ENCODE measurements at regions not wholly inside any gene's neighbourhood (a gene's known extent, or its start where the extent isn't known, plus 50 kb on each side); places are given as distances from the start of the nearest gene placed in this dataset.
"Not testable (repeated sequence)": the region's sequence is repeated elsewhere in the genome, so short reads cannot be mapped to it uniquely, and the experiment has no call there.

DNA sequence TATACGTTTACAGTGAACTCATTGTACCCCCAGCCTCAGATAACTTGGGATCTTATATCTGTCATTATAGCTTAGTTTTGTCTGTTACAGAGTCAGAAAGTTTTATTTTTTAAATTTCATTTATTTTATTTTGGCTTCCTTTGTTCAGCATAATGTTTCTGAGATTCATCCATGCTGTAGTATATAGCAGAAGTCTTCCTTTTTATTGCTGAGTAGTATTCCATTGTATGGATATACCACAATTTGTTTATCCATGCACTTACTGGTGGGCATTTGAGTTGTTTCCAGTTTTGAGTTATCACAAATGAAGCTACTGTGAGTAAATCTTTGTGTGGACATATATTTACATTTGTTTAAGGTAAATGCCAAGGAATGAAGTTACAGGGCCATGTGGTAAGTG is 122.3 kb downstream of the ADCYAP1 start:
- H3K27ac ChIP-seq = no peak overlapping the region
- TF ChIP-seq, protein P1, sequence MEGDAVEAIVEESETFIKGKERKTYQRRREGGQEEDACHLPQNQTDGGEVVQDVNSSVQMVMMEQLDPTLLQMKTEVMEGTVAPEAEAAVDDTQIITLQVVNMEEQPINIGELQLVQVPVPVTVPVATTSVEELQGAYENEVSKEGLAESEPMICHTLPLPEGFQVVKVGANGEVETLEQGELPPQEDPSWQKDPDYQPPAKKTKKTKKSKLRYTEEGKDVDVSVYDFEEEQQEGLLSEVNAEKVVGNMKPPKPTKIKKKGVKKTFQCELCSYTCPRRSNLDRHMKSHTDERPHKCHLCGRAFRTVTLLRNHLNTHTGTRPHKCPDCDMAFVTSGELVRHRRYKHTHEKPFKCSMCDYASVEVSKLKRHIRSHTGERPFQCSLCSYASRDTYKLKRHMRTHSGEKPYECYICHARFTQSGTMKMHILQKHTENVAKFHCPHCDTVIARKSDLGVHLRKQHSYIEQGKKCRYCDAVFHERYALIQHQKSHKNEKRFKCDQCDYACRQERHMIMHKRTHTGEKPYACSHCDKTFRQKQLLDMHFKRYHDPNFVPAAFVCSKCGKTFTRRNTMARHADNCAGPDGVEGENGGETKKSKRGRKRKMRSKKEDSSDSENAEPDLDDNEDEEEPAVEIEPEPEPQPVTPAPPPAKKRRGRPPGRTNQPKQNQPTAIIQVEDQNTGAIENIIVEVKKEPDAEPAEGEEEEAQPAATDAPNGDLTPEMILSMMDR (IDR thresholded peaks at IDR 0.05) = no peak
- TF ChIP-seq ZFX (IDR thresholded peaks at IDR 0.05; ENCODE audit: borderline replicate concordance) = no peak

DNA sequence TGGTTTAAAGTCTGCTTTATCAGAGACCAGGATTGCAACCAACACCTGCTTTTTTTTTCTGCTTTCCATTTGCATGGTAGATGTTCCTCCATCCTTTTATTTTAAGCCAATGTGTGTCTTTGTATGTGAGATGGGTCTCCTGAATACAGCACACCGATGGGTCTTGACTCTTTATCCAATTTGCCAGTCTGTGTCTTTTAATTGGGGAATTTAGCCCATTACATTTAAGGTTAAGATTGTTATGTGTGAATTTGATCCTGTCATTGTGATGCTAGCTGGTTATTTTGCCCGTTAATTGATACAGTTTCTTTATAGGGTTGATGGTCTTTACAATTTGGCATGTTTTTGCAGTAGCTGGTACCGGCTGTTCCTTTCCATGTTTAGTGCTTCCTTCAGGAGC is 128.4 kb downstream of the ADCYAP1 start:
- H3K27ac ChIP-seq = not testable (repeated sequence)

DNA sequence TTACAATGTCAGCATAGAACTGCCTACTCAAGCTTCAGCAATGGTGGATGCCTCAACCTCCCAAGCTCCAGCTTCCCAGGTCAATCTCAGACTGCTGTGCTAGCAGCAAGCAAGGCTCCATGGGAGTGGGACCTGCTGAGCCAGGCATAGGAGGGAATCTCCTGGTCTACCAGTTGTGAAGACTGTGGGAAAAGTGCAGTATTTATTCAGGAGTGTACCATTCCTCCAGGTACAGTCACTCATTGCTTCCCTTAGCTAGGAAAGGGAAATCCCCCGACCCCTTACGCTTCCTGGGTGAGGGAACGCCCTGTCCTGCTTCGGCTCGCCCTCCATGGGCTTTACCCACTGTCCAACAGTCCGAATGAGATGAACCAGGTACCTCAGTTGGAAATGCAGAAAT is 130.3 kb downstream of the ADCYAP1 start:
- H3K27ac ChIP-seq = no peak overlapping the region
- TF ChIP-seq, protein P1 (IDR thresholded peaks at IDR 0.05) = no peak
- no peak for TF ChIP-seq ZFX (IDR thresholded peaks at IDR 0.05; ENCODE audit: borderline replicate concordance)

DNA sequence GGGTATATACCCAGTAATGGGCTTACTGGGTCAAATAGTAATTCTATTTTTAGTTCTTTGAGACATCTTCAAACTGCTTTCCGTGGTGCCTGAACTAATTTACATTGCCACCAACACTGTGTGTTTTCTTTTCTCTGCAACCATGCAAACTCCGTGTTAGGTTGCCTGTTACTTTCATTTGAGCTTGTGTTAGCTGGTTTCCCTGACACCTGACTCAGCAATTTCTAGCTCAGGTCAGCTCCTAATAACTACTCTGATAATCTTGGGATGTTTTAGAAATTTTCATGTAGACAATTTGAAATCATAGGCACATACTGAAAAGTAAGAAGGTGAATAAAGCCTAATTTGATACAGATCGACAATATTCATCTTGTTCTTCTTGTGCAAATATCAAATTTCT is 132.3 kb downstream of the ADCYAP1 start:
- TF ChIP-seq ZFX (IDR thresholded peaks at IDR 0.05; ENCODE audit: borderline replicate concordance) = no peak
- TF ChIP-seq, protein P1 (IDR thresholded peaks at IDR 0.05) = no peak
- no peak overlapping the region for H3K27ac ChIP-seq

DNA sequence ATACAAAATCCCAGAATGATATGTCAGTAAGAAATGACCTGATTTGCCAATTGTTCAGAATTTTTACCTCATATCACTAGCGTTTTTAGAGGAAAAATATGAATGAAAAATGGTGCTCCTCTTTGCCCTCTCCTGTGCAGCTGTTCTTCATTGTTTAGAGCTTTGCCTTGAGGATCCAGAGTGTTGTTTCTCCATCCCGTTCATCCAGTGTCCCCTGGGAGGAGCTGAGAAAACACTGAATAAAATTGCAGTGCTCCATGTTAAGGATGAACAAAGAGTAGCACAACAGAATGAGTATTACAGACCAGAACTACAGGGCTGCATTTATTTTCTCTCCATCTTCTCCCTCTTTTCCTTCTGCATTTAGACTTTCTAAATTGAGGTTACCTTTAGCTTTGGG is 133.1 kb downstream of the ADCYAP1 start:
- no peak for TF ChIP-seq ZFX (IDR thresholded peaks at IDR 0.05; ENCODE audit: borderline replicate concordance)
- TF ChIP-seq, protein P1 (IDR thresholded peaks at IDR 0.05) = no peak
- no peak overlapping the region for H3K27ac ChIP-seq

DNA sequence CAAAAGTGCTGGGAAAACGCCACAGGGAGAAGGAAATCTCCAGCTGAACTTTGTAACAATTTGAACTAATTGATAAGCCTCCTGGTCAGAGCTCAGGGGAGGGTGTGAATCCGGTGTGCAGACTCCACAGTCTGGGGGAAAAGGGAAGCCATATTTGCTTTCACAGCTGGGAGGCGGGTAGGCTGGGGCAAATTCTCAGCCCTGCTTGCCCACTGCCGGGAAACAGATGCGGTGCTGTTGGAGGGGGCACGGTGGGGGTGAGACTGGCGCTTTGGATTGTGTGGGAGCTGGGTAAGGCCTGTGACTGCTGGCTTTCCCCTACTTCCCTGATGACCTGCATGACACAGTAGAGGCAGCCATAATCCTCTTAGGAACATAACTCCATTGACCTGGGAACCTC is 134.8 kb downstream of the ADCYAP1 start:
- TF ChIP-seq, protein P1 (IDR thresholded peaks at IDR 0.05) = no peak
- TF ChIP-seq ZFX (IDR thresholded peaks at IDR 0.05; ENCODE audit: borderline replicate concordance) = no peak

DNA sequence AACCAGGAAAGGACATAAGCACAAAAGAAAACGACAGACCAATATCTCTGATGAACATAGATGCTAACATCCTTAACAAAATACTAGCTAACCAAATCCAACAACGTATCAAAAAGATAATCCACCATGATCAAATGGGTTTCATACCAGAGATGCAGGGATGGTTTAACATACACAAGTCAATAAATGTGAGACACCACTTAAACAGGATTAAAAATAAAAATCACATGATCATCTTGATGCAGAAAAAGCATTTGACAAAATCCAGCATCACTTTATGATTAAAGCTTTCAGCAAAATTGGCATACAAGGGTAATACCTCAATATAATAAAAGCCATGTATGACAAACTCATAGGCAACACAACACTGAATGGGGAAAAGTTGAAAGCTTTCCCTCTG is 138.4 kb downstream of the ADCYAP1 start:
- not testable (repeated sequence) for H3K27ac ChIP-seq

More for the DNA sequence above, 134.8 kb downstream of the ADCYAP1 start:
- H3K27ac ChIP-seq = no peak overlapping the region

DNA sequence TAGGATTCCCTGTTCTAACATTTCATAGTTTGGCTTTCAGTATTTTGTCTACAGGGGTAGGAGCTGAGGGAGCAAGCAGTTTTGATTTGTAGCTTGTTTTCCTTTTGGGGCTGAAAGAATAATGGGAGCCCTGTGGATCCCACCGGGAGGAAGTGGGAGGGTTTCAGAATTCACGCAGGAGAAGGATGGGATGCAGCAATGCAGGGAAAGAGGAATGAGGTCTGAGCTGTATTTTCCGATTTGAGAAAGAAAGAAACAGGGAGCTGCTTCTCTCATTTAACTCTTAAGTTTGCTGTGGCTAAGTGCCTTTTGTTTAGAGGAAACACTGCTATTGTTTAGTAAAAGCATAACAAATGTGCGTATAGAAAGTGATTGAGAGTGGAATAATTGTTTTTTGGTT is 141.0 kb downstream of the ADCYAP1 start:
- no peak overlapping the region for H3K27ac ChIP-seq
- TF ChIP-seq, protein P1 (IDR thresholded peaks at IDR 0.05) = no peak
- TF ChIP-seq ZFX (IDR thresholded peaks at IDR 0.05; ENCODE audit: borderline replicate concordance) = no peak

All from 22Rv1 (cell line).